ENCODE measurements at regions not wholly inside any gene's neighbourhood (a gene's known extent, or its start where the extent isn't known, plus 50 kb on each side); places are given as distances from the start of the nearest gene placed in this dataset.

DNA sequence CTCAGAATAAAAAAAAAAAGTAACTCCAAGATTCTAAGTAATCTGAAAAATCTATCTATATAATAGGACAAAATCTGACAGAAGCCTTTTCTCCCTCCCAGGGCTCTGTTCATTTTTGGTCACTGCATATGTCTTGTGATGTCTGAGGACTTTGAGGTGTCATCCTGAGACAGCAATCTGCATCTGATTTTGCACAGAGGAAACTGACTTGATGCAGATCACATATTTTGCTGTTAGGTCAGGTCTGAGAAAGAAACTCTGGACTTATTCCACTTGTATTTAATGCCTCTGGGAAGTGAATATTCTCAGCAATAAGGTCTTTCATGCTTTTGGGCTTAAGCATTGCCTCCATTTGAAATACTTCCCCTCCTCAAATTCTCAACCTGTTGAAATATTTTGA is 295.2 kb upstream of the THBS1 start:
- no peak for DNase-seq (ENCODE audit: low read depth, low spot score)
- Histone ChIP-seq H3K9me3 (ENCODE audit: control insufficient read depth, insufficient read depth, low read length) (peaks cover 3% of the 10 kb centered on the region; the same call in 1 of the 2 replicates), H3K27ac (ENCODE audit: low read depth, low read length) (no peak overlapping the region), H3K27me3 (ENCODE audit: control insufficient read depth, insufficient read depth, low read length) (no peaks in the 10 kb centered on the region), H3K4me3 (ENCODE audit: low read depth, low read length) (no peak overlapping the region)
- CTCF ChIA-PET = no interaction called here
- TF ChIP-seq CTCF (IDR thresholded peaks at IDR 0.05; ENCODE audit: low read depth, low read length) = no peak
- POLR2A ChIA-PET = interaction anchor here (1.5 kb wide), 1 partner anchor 295 kb away, joined by 4 read pairs; the partner anchor contains the start of gene THBS1

GRCh38 chr15:39286706-39287105 is 294.2 kb upstream of the THBS1 start:
- ChIA-PET CTCF (no interaction called here), POLR2A (interaction anchor here (0.7 kb wide), 1 partner anchor 294 kb away, joined by 6 read pairs; the partner anchor contains the start of gene THBS1)
- Histone ChIP-seq H3K27me3 (ENCODE audit: control insufficient read depth, insufficient read depth, low read length) (no peaks in the 10 kb centered on the region), H3K27ac (ENCODE audit: low read depth, low read length) (no peak overlapping the region), H3K4me3 (ENCODE audit: low read depth, low read length) (no peak overlapping the region), H3K9me3 (ENCODE audit: control insufficient read depth, insufficient read depth, low read length) (peaks cover 3% of the 10 kb centered on the region; the same call in 1 of the 2 replicates)
- no peak for DNase-seq (ENCODE audit: low read depth, low spot score)
- no peak for TF ChIP-seq CTCF (IDR thresholded peaks at IDR 0.05; ENCODE audit: low read depth, low read length)

DNA sequence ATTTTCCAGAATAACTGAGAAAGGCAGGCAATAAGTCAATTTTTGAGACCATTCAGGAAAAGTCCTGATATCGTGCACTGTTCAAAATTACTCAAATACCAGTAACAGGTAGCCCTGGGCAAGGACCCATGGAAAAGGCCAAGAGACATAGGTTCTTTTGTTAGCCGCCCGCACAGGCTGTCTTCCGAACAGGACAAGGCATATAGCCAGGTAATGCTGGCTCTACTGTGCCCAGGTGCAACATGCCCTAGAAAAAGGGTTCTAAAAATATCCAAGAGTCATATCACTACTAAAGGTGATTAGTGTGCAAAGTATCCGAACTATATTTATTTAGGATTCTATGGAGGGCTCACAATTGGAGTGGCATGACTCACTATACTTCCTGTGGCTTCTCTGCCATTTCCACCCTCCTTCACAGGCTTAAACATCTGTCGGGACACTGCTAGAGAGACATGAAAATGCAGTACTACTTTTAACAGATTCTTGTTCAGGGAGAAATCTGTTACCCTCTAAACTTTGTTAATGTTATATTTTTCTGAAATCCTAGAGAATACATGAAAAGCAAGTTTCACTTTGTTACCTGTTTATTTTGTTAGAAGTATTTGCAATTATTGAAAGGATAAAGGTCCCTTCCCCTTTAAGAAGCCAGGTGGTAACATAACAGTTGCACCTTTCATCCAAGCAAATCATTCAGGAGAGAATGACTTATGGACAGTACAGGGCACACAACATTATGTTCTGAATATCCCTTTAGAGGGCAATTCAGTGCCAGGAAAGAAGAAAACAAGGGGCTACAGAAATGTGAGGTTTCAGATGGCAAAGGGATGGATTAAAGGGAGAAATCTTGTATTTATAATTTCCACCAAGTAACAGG is 293.3 kb upstream of the THBS1 start:
- no peak for DNase-seq (ENCODE audit: low read depth, low spot score)
- no peak overlapping the region for H3K4me3 ChIP-seq (ENCODE audit: low read depth, low read length)
- H3K27me3 ChIP-seq (ENCODE audit: control insufficient read depth, insufficient read depth, low read length) = no peaks in the 10 kb centered on the region
- no peak overlapping the region for H3K27ac ChIP-seq (ENCODE audit: low read depth, low read length)
- TF ChIP-seq CTCF (IDR thresholded peaks at IDR 0.05; ENCODE audit: low read depth, low read length) = no peak
- H3K9me3 ChIP-seq (ENCODE audit: control insufficient read depth, insufficient read depth, low read length) = peaks cover 3% of the 10 kb centered on the region; the same call in 1 of the 2 replicates
- ChIA-PET POLR2A (no interaction called here), CTCF (no interaction called here)

DNA sequence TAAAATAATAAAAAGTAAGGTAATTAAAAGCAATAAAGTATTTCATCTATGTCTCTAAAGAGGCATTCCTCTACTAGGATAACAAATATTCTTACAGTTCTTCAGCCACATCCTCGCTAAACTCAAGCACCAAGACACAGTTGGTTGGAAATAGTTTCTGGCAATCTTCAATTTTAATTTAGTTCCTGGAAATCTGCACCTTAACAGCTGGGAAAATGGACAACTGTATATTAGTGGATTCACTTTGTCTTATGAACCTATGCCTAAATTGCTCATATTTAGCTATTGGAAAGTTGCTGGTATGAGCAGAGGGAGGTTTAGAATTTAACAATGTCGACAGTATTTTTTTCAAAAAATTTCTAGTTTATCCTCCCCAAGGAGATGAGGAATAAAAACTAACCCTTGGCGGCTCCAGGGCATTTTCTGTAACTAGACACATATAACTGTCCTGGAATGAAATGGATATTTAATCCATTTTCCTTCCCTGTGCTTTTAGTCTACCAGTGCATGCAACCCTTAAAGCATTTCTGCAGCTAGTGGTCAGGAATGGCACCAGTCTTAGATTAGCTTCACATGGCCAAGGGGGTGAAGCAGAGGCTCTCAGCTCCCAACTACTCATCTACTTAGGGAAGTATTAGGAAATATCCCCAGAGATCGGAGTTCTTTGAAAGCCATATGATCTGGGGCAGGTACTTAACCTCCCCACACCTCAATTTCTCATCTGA is 290.0 kb upstream of the THBS1 start:
- no peak overlapping the region for H3K4me3 ChIP-seq (ENCODE audit: low read depth, low read length)
- no peak for TF ChIP-seq CTCF (IDR thresholded peaks at IDR 0.05; ENCODE audit: low read depth, low read length)
- no peak overlapping the region for H3K27ac ChIP-seq (ENCODE audit: low read depth, low read length)
- ChIA-PET CTCF (no interaction called here), POLR2A (no interaction called here)
- H3K27me3 ChIP-seq (ENCODE audit: control insufficient read depth, insufficient read depth, low read length) = no peaks in the 10 kb centered on the region
- no peaks in the 10 kb centered on the region for H3K9me3 ChIP-seq (ENCODE audit: control insufficient read depth, insufficient read depth, low read length)
- no peak for DNase-seq (ENCODE audit: low read depth, low spot score)

DNA sequence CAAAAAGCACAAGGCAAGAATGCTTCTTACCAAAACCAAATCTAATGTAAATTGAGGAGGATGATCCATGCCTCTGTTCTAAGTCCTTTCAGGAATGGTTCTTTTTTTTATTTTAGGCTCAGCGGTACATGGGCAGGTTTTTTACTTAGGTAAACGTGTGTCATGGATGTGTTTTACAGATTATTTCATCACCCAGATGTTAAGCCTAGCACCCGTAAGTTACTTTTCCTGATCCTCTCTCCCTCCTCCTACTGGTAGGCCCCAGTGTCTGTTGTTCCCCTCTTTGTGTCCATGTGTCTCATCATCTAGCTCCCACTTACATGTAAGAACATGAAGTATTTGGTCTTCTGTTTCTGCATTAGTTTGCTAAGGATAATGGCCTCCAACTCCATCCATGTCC is 289.2 kb upstream of the THBS1 start:
- Histone ChIP-seq H3K4me3 (ENCODE audit: low read depth, low read length) (no peak overlapping the region), H3K27ac (ENCODE audit: low read depth, low read length) (no peak overlapping the region), H3K27me3 (ENCODE audit: control insufficient read depth, insufficient read depth, low read length) (no peaks in the 10 kb centered on the region), H3K9me3 (ENCODE audit: control insufficient read depth, insufficient read depth, low read length) (no peaks in the 10 kb centered on the region)
- POLR2A ChIA-PET = no interaction called here
- no peak for DNase-seq (ENCODE audit: low read depth, low spot score)
- CTCF ChIA-PET = interaction anchor here (1.5 kb wide), 1 partner anchor 22 kb away, joined by 3 read pairs; no protein-coding TSS in a partner anchor
- no peak for TF ChIP-seq CTCF (IDR thresholded peaks at IDR 0.05; ENCODE audit: low read depth, low read length)
